ENCODE measurements at regions not wholly inside any gene's neighbourhood (a gene's known extent, or its start where the extent isn't known, plus 50 kb on each side); places are given as distances from the start of the nearest gene placed in this dataset.

DNA sequence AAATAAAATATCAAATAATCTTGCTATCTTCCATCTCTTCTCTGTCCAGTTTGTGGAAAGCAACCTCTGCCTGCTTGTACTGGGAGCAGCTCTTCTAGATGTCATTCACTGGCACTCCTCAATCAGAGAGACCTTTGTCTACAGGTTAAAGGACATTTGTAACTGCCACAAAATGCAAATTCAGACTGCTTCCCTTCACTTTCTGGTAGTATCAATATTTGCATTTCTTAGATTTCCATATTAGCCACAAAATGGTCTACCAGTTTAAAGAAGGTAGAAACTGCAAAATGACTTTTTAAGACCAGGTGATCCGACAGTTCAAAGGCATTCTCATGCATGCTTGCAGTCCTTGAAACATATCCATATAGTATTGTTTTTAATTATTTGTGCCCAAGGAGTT lies 51.7 kb upstream of the RCN1 start:
- DNase-seq = no peak

DNA sequence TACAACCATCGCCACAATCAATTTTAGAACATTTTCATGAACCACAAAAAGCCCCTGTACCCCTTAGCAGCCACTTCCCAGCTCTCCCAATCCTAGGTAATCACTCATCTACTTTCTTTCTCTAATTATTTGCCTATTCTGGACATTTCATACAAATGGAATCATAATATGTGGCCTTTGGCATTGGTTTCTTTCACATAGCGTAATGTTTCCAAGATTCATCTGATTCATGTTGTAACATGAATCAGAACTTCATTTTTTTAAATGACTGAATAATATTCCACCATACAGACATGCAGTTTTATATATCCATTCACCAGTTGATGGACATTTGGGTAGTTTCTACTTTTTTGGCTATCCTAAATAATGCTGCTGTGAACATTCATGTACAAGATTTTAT lies 56.2 kb upstream of the RCN1 start:
- no peak for DNase-seq

GRCh38 chr11:32034149-32034548 lies 56.7 kb upstream of the RCN1 start:
- DNase-seq = no peak

GRCh38 chr11:32033491-32033890 lies 57.4 kb upstream of the RCN1 start:
- DNase-seq = no peak

DNA sequence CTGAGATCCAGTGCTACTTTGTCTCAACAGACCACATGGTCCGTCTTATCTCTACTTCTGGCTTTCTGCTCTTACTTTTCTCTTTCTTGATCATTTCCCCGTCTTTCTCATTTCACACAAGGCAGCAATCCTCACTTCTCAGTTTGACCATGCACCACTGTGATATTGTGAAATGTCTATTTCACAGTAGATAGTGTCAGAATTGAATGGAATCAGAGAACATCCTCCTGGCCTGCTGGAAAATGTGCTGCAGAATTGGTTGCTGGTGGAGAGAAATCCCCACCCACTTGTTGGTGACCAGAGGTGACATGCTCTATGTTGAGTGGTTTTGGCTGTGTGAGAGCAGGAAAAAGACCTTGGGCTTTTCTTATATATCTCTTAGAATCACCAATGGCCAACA lies 57.8 kb upstream of the RCN1 start:
- DNase-seq = no peak

- DNase-seq = no peak
Observed at GRCh38 chr11:32032478-32032877, 58.4 kb upstream of the RCN1 start.

DNA sequence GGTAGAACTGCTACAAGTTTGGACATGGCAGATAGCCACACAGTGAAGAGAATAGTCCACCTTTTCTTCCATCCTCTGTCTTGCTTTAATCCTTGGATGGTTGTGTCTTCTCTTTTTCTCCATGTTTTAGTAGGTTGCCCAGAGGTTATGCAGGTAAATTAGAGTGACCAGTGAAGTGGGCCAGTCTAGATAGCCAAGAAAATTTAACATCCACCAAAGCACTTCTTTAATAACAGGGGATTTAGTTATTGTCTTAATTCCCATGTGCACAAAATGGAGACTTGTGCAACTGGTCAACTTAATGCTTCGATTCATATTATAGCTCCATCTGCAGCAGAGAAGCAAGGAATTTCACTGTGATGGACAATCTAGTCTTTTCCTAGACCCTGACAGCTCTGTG lies 58.8 kb upstream of the RCN1 start:
- DNase-seq = no peak

GRCh38 chr11:32030875-32031503 lies 59.9 kb upstream of the RCN1 start:
- no peak for DNase-seq

GRCh38 chr11:32029721-32030120 lies 61.2 kb upstream of the RCN1 start:
- no peak for DNase-seq

DNA sequence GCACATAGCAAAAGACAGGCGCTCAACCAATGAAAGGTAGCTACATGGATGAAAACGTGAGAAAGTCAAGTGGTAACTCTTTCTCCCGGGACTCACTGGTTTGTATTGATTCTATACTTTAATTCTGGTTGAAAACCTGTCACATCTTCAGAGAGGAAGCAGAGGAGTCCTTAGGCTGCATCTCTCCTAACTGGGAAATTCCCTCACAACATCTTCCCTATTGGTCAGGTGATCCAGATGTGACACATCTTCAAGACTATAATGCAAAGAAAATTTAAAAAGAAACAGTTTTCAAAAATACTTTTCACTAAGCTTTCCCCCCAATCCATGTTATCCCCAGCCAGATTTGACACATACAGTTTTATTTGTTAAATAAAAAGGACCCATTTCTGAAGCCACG lies 62.7 kb upstream of the RCN1 start:
- no peak for DNase-seq

DNA sequence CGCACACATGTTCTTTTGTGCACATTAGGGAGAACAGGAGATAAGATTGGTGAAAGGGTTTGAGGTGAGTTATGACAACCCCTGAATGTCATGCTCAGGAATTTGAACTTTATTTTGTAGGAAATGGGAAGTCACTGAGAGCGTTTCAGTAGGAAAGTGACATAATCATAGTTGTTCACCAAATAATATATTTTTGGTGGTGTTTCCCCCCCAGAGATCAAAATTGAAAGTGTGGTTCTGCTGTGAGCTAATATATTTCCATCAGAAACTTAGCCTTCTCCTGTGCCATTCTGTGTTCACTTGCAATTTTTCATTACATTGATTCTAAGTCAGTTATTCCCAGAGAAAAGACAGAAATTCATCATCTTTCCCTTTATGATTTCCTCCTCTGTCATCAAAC lies 64.1 kb upstream of the RCN1 start:
- DNase-seq = no peak

- no peak for DNase-seq
Observed at GRCh38 chr11:32024948-32025347, 65.9 kb upstream of the RCN1 start.

GRCh38 chr11:32023370-32024305 lies 67.2 kb upstream of the RCN1 start:
- no peak for DNase-seq

DNA sequence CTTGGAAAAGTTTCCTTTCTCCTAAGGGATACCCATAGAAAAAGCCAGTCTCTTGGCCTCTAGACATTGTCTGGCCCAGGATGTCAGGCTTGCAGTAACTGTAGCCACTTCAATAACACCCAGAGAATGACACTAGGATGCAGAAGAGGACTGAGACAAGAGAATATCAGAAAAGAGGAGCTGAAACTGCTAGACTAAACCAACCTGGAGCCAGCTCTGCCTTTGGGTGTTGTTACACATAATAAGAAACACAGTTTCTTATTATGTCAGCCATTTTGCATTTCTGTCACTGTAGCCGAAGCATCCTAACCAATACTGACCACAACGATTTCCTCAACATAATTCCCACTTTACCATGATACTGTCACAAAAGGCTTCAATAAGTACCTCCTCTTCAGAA lies 72.2 kb upstream of the RCN1 start:
- no peak for DNase-seq

- DNase-seq = no peak
Observed at GRCh38 chr11:32016111-32016510, 74.8 kb upstream of the RCN1 start.

DNA sequence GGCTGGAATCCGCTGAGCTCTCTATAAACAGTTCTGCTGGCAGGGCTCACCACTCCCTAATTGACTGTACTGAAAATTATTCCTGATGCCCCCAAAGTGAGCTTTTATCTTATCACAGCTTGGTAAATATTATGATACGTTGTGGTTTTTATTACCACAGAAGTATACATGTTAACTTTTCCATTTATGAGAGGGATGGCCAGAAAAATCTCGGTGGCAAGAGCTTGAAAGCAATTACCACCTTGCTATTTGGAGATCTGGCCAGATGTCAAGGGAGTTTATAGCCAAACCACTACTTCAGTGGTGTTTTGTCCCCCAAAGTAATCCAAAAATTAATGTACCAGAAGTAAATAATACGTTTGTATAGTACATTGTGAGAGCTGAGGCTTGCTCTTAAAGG lies 75.4 kb upstream of the RCN1 start:
- no peak for DNase-seq

DNA sequence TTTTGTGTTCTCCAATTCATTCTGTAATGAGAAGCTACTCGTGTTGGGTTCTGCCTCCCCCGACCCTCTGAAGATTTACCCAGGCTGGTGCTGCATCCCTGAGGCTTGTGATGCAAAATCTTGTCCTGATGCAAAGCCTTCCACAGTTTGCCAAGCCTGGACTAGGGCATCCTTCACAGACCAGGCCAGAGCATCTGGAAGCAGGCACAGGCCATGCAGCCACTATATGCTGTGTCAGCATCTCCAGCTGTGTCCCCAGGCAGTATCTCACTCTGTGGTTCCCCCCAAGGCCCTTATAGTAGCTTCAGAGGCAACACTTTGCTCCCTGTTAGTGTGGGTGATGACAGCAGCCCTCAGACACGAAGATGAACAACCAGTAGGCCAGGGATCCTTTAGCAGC lies 77.3 kb upstream of the RCN1 start:
- no peak for DNase-seq

GRCh38 chr11:32012049-32012448 lies 78.8 kb upstream of the RCN1 start:
- DNase-seq = no peak

DNA sequence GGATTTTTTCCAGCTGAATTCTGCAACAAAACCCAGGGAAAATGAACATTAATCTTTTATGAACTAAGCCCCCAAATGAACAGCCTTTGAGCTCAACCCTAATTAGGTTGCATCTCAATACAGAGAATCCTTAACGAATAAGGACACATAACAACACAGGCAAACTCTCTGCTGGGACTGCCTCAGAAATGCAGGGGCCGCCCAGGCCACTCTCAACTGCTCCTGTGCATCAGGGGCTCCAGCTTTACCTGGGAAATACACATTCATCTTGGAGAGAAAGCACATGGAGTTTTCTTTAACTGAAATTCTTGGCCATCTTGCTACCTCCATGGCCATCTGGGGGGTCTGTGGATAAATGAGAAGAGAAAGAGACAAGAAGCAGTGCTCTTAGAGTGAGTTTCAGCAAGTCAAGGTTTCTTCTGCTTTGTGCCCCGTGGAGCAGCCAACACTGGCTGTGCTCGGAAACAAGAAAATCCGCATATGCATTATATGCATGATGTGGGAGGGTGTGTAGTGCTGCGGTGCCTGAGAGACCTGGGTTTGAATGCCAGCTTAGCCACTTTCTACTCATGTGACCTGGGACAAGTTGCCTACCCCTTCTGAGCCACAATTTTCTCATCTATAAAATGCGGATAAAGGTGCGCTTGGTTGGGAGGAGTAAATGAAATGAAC lies 81.9 kb upstream of the RCN1 start:
- no peak for DNase-seq

GRCh38 chr11:32006799-32007388 lies 84.0 kb upstream of the RCN1 start:
- DNase-seq = no peak

DNA sequence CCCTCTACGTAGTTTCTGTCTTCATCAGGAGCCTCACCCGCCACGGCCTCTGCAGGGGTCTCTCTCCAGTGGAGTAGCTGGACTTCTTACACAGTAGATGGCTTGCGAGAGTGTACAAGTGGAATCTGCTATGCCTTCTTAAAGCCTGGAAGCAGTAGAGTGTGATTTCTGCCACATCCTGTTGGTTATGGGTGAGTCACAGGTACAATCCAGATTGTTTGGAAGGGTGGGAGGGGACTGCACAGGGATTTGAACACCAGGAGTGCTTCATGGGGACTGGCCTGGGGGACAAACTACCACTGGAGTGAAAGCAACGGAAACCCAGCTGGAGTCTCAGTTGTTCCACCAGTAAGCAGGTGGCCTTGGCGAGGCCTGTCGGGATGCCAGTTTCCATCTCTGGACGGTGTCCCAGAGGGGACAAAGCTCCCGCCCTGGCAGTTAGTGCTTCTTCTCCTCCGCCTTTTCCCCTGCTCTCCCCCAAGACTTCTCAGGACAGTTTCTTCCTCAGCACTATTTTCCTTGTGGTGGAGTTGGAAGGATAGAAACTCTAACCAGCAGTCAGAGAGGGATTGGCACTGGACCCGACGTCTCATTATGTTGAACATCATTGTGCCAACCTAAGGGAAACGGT lies 85.0 kb upstream of the RCN1 start:
- no peak for DNase-seq

DNA sequence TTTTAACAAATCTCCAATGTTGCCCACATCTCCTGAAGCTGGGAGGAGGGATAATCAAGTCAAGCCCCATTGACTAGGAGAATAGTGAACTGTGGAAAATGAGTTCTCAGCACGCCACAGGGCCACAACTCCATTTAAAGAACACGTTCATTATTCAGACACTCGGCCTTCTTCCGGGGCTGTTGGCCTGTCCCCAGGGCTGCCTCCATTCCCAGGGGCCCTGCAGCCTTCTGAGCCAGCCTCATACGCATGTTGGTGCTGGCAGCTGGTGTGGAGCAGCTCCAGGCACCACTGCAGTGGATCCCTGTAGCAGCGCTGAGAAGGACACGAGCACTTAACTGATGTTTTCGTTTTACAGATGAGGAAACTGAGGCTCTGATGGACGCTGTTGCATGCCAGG lies 87.5 kb upstream of the RCN1 start:
- no peak for DNase-seq

DNA sequence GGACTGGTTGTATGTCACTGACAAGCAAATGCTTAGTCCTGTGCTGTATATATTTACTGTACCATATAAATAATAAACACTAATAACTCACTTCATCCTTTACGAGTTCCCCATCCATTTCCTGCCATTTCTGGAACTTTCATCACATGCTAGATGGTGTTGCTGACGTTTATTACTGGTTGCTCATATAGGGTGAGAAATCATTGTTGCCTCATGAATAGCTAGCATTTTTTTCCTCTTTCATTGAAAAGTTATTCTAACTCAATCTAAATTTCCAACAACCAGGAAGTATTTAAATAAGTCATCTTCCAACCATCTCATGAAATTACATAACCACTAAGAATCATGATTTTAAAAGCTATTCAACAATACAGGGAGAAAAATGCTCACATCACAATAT lies 88.6 kb upstream of the RCN1 start:
- no peak for DNase-seq

Measured in activated naive CD4-positive, alpha-beta T cell (primary cell).